WI38 (cell line): ENCODE measurements at regions not wholly inside any gene's neighbourhood (a gene's known extent, or its start where the extent isn't known, plus 50 kb on each side); places are given as distances from the start of the nearest gene placed in this dataset.
"Not testable (repeated sequence)": the region's sequence is repeated elsewhere in the genome, so short reads cannot be mapped to it uniquely, and the experiment has no call there.

Experiments used
- H3K4me3 ChIP-seq: 2 replicates; pipeline ENCODE4 v1.5.1; 2011; ENCODE audit warnings: low read depth, mild to moderate bottlenecking, control low read depth, low read length
- TF ChIP-seq, protein P1 (sequence below): IDR thresholded peaks from 2 replicates; pipeline ENCODE4 v1.5.1; 2012; ENCODE audit warnings: low read depth, mild to moderate bottlenecking, control low read depth, low read length

DNA sequence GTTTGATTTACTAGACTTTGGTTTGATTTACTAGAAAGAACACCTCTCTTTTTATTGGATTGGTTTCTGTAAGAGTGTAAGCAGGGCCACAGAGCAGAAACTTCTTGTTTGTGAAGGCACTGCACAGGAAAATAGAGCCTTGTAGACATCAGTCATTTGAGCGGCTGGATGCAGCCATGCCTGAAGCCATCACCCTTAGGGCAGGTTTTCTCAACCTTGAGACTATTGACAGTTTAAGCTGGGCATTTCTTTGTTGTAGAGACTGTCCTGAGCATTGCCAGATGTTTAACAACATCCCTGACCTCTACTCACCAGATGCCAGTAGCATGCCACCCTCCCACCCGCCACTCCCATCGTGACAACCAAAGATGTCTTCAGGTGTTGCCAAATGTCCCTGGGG is 130.2 kb upstream of the SULF2 start:
- TF ChIP-seq, protein P1, sequence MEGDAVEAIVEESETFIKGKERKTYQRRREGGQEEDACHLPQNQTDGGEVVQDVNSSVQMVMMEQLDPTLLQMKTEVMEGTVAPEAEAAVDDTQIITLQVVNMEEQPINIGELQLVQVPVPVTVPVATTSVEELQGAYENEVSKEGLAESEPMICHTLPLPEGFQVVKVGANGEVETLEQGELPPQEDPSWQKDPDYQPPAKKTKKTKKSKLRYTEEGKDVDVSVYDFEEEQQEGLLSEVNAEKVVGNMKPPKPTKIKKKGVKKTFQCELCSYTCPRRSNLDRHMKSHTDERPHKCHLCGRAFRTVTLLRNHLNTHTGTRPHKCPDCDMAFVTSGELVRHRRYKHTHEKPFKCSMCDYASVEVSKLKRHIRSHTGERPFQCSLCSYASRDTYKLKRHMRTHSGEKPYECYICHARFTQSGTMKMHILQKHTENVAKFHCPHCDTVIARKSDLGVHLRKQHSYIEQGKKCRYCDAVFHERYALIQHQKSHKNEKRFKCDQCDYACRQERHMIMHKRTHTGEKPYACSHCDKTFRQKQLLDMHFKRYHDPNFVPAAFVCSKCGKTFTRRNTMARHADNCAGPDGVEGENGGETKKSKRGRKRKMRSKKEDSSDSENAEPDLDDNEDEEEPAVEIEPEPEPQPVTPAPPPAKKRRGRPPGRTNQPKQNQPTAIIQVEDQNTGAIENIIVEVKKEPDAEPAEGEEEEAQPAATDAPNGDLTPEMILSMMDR, result no peak
- H3K4me3 ChIP-seq, result no peak overlapping the region

- H3K4me3 ChIP-seq, result no peak overlapping the region
- TF ChIP-seq, protein P1, result no peak
Measured at GRCh38 chr20:47914792-47915191, 129.5 kb upstream of the SULF2 start.

DNA sequence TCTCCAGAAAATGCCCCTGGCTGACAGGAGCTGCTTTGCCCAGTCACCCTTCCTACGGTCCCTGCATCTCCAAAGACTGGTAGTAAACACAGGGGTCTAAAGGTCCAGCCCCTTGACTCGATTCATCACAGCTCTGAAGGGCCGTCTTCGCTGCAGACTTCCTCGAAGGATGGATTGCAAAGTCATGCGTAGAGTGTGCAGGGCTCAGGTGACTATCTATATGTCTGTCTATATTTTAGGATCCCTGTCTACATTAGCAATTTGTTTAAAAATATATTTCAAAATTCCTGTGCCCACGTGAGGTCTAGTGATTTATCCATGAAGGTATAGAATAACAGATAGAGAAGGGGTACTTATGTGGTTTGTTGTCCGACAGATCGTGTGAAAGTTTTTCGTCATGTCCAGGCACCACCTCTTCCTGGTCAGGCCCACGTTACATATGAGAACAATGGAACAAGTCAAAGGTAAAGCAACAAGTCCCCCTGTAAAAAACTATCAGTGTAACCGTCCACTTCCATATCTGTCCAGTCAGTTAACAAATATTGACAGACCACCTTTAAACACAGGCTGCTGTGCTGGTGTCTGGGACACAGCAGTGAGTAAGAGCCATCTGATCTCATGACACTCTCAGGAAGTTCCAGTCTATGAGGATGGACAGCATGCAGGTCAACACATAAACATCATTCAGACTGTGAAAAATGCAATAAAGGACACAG is 127.7 kb upstream of the SULF2 start:
- H3K4me3 ChIP-seq, result not testable (repeated sequence)

DNA sequence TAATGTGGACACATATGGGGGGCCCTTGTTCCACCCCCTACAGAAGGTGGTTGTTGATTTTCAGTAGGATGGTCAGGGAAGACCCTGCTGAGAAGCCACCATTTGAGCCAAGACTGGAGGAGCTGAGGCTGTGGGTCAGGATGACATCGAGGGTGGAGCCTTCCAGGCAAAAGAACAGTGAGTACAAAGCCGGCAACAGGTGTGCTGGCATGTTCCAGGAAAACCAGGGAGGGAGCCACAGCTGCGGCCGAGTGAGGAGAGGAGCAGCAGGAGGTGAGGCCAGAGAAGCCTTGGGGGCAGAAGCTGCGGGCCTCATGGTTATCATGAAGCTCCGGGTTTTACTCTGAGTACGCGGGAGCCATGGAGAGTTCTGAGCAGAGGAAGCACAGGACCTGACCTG is 126.9 kb upstream of the SULF2 start:
- not testable (repeated sequence) for H3K4me3 ChIP-seq

- H3K4me3 ChIP-seq, result not testable (repeated sequence)
Measured at GRCh38 chr20:47909696-47910369, 124.6 kb upstream of the SULF2 start.

DNA sequence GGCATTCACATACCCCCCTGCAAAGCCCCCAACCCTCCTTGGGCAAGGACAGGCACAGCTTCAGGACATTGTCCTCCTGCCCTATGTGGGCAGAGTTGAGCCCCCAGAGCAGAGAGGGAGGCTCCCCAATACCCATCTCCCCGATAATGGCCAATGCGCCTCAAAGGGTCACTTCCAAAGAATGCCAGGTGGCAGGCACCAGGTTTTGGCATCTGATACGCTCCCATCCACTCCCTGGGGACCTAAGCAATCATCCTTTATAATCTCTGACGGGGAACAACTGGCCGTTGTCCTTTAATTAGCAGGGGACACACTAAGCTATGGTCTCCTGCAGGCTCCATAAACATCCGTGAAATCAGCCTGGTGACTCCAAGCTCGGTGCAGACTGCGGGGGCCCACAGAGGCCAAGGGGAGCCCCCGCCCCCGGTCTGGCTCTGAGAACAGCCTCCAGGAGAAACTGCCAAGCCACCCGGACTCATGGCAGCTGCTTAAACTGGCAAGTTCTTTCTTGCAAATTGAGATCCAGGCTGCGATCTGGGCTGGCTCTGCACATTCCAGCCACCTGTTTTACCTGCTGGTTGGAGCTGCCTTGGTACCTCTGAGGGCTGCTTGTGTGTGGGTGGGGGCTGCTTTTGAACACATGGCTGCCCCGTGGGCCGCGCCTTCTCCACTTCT is 123.2 kb upstream of the SULF2 start:
- H3K4me3 ChIP-seq, result not testable (repeated sequence)

DNA sequence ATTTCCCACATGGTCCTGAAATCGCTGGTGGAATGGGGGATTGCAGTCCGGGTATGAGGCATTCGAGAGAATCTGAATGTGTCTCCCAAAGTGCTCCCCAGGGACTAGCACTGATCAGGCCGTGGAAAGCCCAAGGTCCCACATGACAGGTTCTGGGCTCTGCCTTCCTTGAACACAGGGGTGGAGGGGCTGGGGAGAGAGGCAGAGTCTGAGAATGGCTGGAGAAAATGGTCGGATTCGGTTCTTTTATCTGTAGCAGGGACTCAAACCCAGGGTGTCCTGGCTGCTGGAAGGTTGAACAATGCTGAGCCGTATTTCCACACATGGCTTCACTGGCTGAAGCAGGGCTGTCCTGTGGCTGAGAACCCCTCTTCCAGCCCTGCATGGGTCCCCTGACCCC is 122.7 kb upstream of the SULF2 start:
- H3K4me3 ChIP-seq, result not testable (repeated sequence)

DNA sequence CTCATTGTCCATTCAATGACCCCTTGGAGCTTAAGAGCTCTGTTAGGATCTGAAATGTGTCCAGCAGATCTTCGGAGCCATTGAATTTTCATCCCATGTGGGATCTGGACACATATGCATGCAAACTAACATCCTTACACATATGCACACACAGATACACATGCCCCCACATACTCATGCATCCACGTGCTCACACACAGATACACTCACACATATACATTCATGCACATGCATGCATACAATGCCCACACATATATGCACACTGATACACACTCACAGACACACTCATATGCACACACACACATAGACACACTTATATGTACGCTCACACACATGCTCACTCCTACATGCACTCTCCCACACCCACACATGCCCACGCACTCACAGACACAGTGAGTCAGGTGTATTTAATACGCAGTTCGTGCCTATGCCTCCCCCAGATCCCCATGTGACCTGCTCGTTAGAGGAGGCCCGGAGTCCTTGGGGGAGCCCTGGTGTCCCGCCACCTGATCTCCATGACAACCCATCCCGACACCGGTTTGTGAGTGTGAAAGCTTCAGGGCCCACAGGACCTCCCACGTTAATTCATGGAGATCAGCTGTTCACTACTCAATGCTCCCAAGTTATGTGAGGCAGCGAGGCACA is 121.9 kb upstream of the SULF2 start:
- H3K4me3 ChIP-seq, result no peak overlapping the region
- TF ChIP-seq, protein P1, result no peak

GRCh38 chr20:47906348-47906660 is 121.0 kb upstream of the SULF2 start:
- H3K4me3 ChIP-seq, result no peak overlapping the region
- TF ChIP-seq, protein P1, result no peak
